GM12878 (cell line): ENCODE measurements at regions not wholly inside any gene's neighbourhood (a gene's known extent, or its start where the extent isn't known, plus 50 kb on each side); places are given as distances from the start of the nearest gene placed in this dataset.
"Not testable (repeated sequence)": the region's sequence is repeated elsewhere in the genome, so short reads cannot be mapped to it uniquely, and the experiment has no call there.

Experiments
- ATAC-seq: fragments of 200-7000 bp; cut with Tn5 transposase; 3 replicates; pipeline ENCODE4 v1.9.1; 2020; ENCODE audit warnings: mild to moderate bottlenecking, moderate library complexity
- BruUV-seq: library from RNA; stranded (reverse); fragments of 400-500 nt; replicated peaks from 2 replicates; lab custom pipeline; 2021; lab: Mats Ljungman, UMichigan
- CTCF ChIA-PET: fragments of 300-600 bp; sonication (Branson Sonifier 250); formaldehyde crosslinking; extraction: SDS; loops from one replicate; lab custom pipeline; 2021; ENCODE audit warnings: inconsistent platforms; lab: Yijun Ruan, JAX
- POLR2A ChIA-PET: fragments of 350-600 bp; formaldehyde crosslinking; extraction: SDS; loops from one replicate; lab custom pipeline; 2021; ENCODE audit warnings: inconsistent platforms; lab: Charles Lee
- RAD21 ChIA-PET: fragments of 300-600 bp; sonication (Branson Sonifier 250); formaldehyde crosslinking; loops from one replicate; lab custom pipeline; 2023; ENCODE audit warnings: antibody characterized with exemption; ENCODE audit not compliant: unreplicated experiment; lab: Charles Lee
- SMC1A ChIA-PET: fragments of 300-600 bp; sonication (Branson Sonifier 250); formaldehyde crosslinking; loops from one replicate; lab custom pipeline; 2023; ENCODE audit not compliant: unreplicated experiment, uncharacterized antibody; lab: Charles Lee
- DNase-seq: peaks from one replicate; pipeline ENCODE4 v3.0.0-alpha.2; 2011; ENCODE audit warnings: low read depth, low spot score
- FAIRE-seq: peaks from 3 replicates; lab custom pipeline; 2011; peaks lifted over from hg19 to GRCh38; lab: Jason Lieb, UNC
- H2AFZ ChIP-seq: 2 replicates; pipeline ENCODE4 v1.6.0; 2011; ENCODE audit warnings: low read depth, low read length, control low read depth; ENCODE audit not compliant: control insufficient read depth
- H3K27ac ChIP-seq: 2 replicates; pipeline ENCODE4 v1.5.1; 2011; ENCODE audit warnings: control low read depth; ENCODE audit not compliant: control insufficient read depth, insufficient read depth
- H3K27me3 ChIP-seq, 2 experiments: replicated peaks in 1 of 2; 2 replicates each; pipeline versions ENCODE4 v1.6.0 to v1.6.1; 2011; ENCODE audit warnings: low read length in 1 of 2; ENCODE audit not compliant: control insufficient read depth in 2 of 2, insufficient read depth in 2 of 2
- H3K36me3 ChIP-seq, 2 experiments: 2 replicates each; pipeline ENCODE4 v1.5.1; 2011; ENCODE audit warnings: low read length in 1 of 2; ENCODE audit not compliant: control insufficient read depth in 2 of 2, insufficient read depth in 2 of 2
- H3K4me1 ChIP-seq: 2 replicates; pipeline ENCODE4 v1.6.1; 2011; ENCODE audit warnings: mild to moderate bottlenecking, low read length, moderate library complexity, mixed read lengths; ENCODE audit not compliant: control insufficient read depth, insufficient read depth
- H3K4me2 ChIP-seq: 2 replicates; pipeline ENCODE4 v1.6.0; 2011; ENCODE audit warnings: control low read depth; ENCODE audit not compliant: control insufficient read depth, insufficient read depth
- H3K4me3 ChIP-seq: fragments of 200-600 bp; sonication (generic); 2 replicates; pipeline ENCODE4 v1.5.1; 2016
- H3K79me2 ChIP-seq: 2 replicates; pipeline ENCODE4 v1.6.0; 2011; ENCODE audit warnings: low read length; ENCODE audit not compliant: control insufficient read depth, insufficient read depth
- H3K9ac ChIP-seq: 2 replicates; pipeline ENCODE4 v1.8.0; 2011; ENCODE audit warnings: low read length, control low read depth, mixed read lengths; ENCODE audit not compliant: control insufficient read depth, insufficient read depth
- H3K9me3 ChIP-seq: replicated peaks from 3 replicates; pipeline ENCODE4 v1.5.1; 2011; ENCODE audit warnings: mild to moderate bottlenecking, low read length; ENCODE audit not compliant: control insufficient read depth, insufficient read depth
- H4K20me1 ChIP-seq: 2 replicates; pipeline ENCODE4 v1.6.0; 2011; ENCODE audit not compliant: control insufficient read depth, insufficient read depth
- NBN ChIP-seq: fragments of 450-650 bp; IDR thresholded peaks from 2 replicates; pipeline ENCODE4 v1.6.1; 2016
- WGBS: methylation state at CpG from one replicate; pipeline ENCODE4 v1.1.6; 2016; ENCODE audit warnings: low lambda C conversion rate; ENCODE audit not compliant: insufficient replicate concordance, insufficient coverage; ENCODE audit errors: missing lambda C conversion rate; 5-methylcytosine and 5-hydroxymethylcytosine counted together
- in situ Hi-C: fragments of 300-500 bp; cut with MboI; formaldehyde crosslinking; loops from 9 replicates; pipeline ENCODE4 v1.14.3; 2018; ENCODE audit warnings: mixed read lengths
- intact Hi-C: fragments of 100-400 bp; cut with micrococcal nuclease; formaldehyde crosslinking; loops from one replicate; pipeline ENCODE4 v1.14.2; 2022; ENCODE audit not compliant: unreplicated experiment

DNA sequence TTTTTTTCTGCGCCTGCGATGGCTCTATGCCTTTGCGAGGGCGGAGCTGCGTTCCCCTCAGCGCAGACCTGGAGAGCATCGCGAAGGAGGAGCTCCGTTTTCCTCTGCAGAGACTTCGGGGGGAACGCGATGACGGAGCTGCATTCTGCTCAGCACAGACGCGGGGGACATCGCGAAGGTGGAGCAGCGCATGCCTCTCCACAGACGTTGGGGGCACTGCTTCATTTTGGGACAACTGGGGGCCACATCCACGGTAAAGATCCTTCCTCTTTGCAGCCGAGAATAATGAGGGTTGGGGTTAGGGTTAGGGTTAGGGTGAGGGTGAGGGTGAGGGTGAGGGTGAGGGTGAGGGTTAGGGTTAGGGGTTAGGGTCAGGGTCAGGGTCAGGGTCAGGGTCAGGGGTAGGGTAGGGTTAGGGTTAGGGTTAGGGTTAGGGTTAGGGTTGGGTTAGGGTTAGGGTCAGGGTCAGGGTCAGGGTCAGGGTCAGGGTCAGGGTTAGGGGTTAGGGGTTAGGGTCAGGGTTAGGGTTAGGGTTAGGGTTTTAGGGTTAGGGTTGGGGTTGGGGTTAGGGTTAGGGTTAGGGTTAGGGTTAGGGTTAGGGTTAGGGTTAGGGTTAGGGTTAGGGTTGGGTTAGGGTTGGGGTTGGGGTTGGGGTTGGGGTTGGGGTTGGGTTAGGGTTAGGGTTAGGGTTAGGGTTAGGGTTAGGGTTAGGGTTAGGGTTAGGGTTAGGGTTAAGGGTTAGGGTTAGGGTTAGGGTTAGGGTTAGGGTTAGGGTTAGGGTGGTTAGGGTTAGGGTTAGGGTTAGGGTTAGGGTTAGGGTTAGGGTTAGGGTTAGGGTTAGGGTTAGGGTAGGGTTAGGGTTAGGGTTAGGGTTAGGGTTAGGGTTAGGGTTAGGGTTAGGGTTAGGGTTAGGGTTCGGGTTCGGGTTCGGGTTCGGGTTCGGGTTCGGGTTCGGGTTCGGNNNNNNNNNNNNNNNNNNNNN is 51.1 kb upstream of the DUX4 start:
- H3K27ac ChIP-seq, H3K9me3 ChIP-seq, H3K4me1 ChIP-seq, POLR2A ChIA-PET, H2AFZ ChIP-seq, H3K4me3 ChIP-seq, SMC1A ChIA-PET, H3K9ac ChIP-seq, RAD21 ChIA-PET, BruUV-seq, intact Hi-C loops, H3K27me3 ChIP-seq, H3K36me3 ChIP-seq, H3K79me2 ChIP-seq, in situ Hi-C loops, H4K20me1 ChIP-seq, CTCF ChIA-PET, H3K4me2 ChIP-seq, DNase-seq: not testable (repeated sequence)
- FAIRE-seq (peak; percentile 88), ATAC-seq (peak; percentile 18; the same call in 1 of the 3 replicates)
- WGBS = 85% methylated on average over 4 of the region's 29 CpGs
- TF ChIP-seq NBN = peak; percentile 64; the same call in 1 of the 2 replicates
